Thoracic aorta (tissue), 2 donors: ENCODE measurements at regions not wholly inside any gene's neighbourhood (a gene's known extent, or its start where the extent isn't known, plus 50 kb on each side); places are given as distances from the start of the nearest gene placed in this dataset.

Experiments
- ATAC-seq: fragments of 150-250 bp; one replicate; pipeline ENCODE4 v1.8.0; 2017; ENCODE audit warnings: low read depth; ENCODE audit not compliant: insufficient number of reproducible peaks, low FRiP score
- DNase-seq: peaks from one replicate; pipeline ENCODE4 v3.0.0-alpha.2; 2020; ENCODE audit warnings: low spot score
- H3K27ac ChIP-seq, 2 donors: fragments of 200-600 bp; sonication (generic); 1 replicate in 1 of 2; 2 replicates in 1 of 2; pipeline ENCODE4 v1.5.1; 2016; ENCODE audit warnings: mild to moderate bottlenecking in 2 of 2, moderate library complexity in 2 of 2
- H3K27me3 ChIP-seq: fragments of 200-600 bp; sonication (generic); replicated peaks from 2 replicates; pipeline ENCODE4 v1.6.0; 2016; ENCODE audit warnings: mild to moderate bottlenecking; ENCODE audit not compliant: insufficient read depth
- H3K36me3 ChIP-seq: fragments of 200-600 bp; sonication (generic); one replicate; pipeline ENCODE4 v1.5.1; 2016
- H3K4me1 ChIP-seq, 2 donors: fragments of 200-600 bp; sonication (generic); 1 replicate in 1 of 2; 2 replicates in 1 of 2; pipeline versions ENCODE4 v1.5.1 to v1.6.0; 2016; ENCODE audit warnings: low read depth in 2 of 2, mild to moderate bottlenecking in 1 of 2; ENCODE audit not compliant: control insufficient read depth in 1 of 2
- H3K4me3 ChIP-seq: fragments of 200-600 bp; sonication (generic); 2 replicates; pipeline ENCODE4 v1.5.1; 2016; ENCODE audit warnings: mild to moderate bottlenecking
- H3K9me3 ChIP-seq: fragments of 200-600 bp; sonication (generic); 2 replicates; pipeline ENCODE4 v1.5.1; 2016
- CTCF ChIP-seq: fragments of 200-600 bp; sonication (generic); IDR thresholded peaks from one replicate; pipeline ENCODE4 v1.5.1; 2019; ENCODE audit warnings: antibody characterized with exemption

- TF ChIP-seq CTCF, result no peak
- no peak for DNase-seq
- H3K9me3 ChIP-seq, result no peaks in the 10 kb centered on the region
- no peaks in the 10 kb centered on the region for H3K36me3 ChIP-seq
- no peak overlapping the region for H3K4me3 ChIP-seq
- H3K27me3 ChIP-seq, result no peaks in the 10 kb centered on the region
- no peak for ATAC-seq
- H3K27ac ChIP-seq, result no peak overlapping the region
- H3K4me1 ChIP-seq, result no peaks in the 10 kb centered on the region
Observed at GRCh38 chr12:42686514-42687172, 97.1 kb upstream of the PRICKLE1 start.

- no peak overlapping the region for H3K4me3 ChIP-seq
- peaks cover 0 to 3% of the 10 kb centered on the region in 2 donors for H3K4me1 ChIP-seq
- no peak for DNase-seq
Observed at GRCh38 chr12:42684802-42685071, 95.2 kb upstream of the PRICKLE1 start.

GRCh38 chr12:42683933-42684801 lies 94.6 kb upstream of the PRICKLE1 start:
- DNase-seq (no peak), ATAC-seq (no peak)
- no peak overlapping the region for H3K27ac ChIP-seq
- no peak overlapping the region for H3K4me3 ChIP-seq
- TF ChIP-seq CTCF, result no peak
- no peaks in the 10 kb centered on the region for H3K36me3 ChIP-seq
- no peaks in the 10 kb centered on the region for H3K9me3 ChIP-seq
- H3K27me3 ChIP-seq, result no peaks in the 10 kb centered on the region
- peaks cover under 1 to 9% of the 10 kb centered on the region in 2 donors for H3K4me1 ChIP-seq

More at GRCh38 chr12:42684802-42685071, 95.2 kb upstream of the PRICKLE1 start:
- no peak for ATAC-seq
- no peak for TF ChIP-seq CTCF
- Histone ChIP-seq H3K27ac (no peak overlapping the region), H3K9me3 (no peaks in the 10 kb centered on the region), H3K36me3 (no peaks in the 10 kb centered on the region), H3K27me3 (no peaks in the 10 kb centered on the region)

GRCh38 chr12:42683266-42683665 lies 93.7 kb upstream of the PRICKLE1 start:
- ATAC-seq (no peak), DNase-seq (no peak)
- no peak overlapping the region for H3K27ac ChIP-seq
- H3K27me3 ChIP-seq, result no peaks in the 10 kb centered on the region
- H3K4me3 ChIP-seq, result no peak overlapping the region
- H3K4me1 ChIP-seq, result peaks cover 2 to 12% of the 10 kb centered on the region in 2 donors
- no peaks in the 10 kb centered on the region for H3K9me3 ChIP-seq
- H3K36me3 ChIP-seq, result no peaks in the 10 kb centered on the region
- no peak for TF ChIP-seq CTCF

- Histone ChIP-seq H3K27ac (no peak overlapping the region), H3K4me1 (peaks cover 2 to 12% of the 10 kb centered on the region in 2 donors), H3K9me3 (no peaks in the 10 kb centered on the region), H3K4me3 (no peak overlapping the region), H3K27me3 (no peaks in the 10 kb centered on the region), H3K36me3 (no peaks in the 10 kb centered on the region)
- TF ChIP-seq CTCF, result no peak
- no peak for DNase-seq
- no peak for ATAC-seq
Observed at GRCh38 chr12:42679466-42679865, 89.9 kb upstream of the PRICKLE1 start.
